OCI-LY3 (cell line): ENCODE measurements at regions not wholly inside any gene's neighbourhood (a gene's known extent, or its start where the extent isn't known, plus 50 kb on each side); places are given as distances from the start of the nearest gene placed in this dataset.

Source experiments
- H2AFZ ChIP-seq: fragments of 200-600, 300-600 bp; shearing (Covaris generic); 2 replicates; pipeline ENCODE4 v1.6.0; 2014; ENCODE audit warnings: antibody characterized with exemption, low read depth, low read length
- H3K27ac ChIP-seq: fragments of 200-600, 300-600 bp; sonication (generic); 2 replicates; pipeline ENCODE4 v1.5.1; 2014; ENCODE audit warnings: mild to moderate bottlenecking, low read length, moderate library complexity, mixed read lengths
- H3K27me3 ChIP-seq: fragments of 200-600, 300-600 bp; sonication (generic); 2 replicates; pipeline ENCODE4 v1.6.1; 2014; ENCODE audit warnings: low read depth, low read length, mixed read lengths
- H3K36me3 ChIP-seq: fragments of 200-600, 300-600 bp; sonication (generic); replicated peaks from 2 replicates; pipeline ENCODE3; 2014; ENCODE audit warnings: low read depth, low read length, mixed read lengths
- H3K4me1 ChIP-seq: fragments of 300-600, 200-600 bp; sonication (generic); 2 replicates; pipeline ENCODE4 v1.6.1; 2014; ENCODE audit warnings: low read length, mixed read lengths
- H3K4me2 ChIP-seq: fragments of 200-600, 300-600 bp; sonication (generic); 2 replicates; pipeline ENCODE4 v1.6.1; 2014; ENCODE audit warnings: low read length, mixed read lengths
- H3K4me3 ChIP-seq: fragments of 300-600, 200-600 bp; sonication (generic); 2 replicates; pipeline ENCODE4 v1.5.1; 2014; ENCODE audit warnings: antibody characterized with exemption, mild to moderate bottlenecking, low read length, moderate library complexity
- H3K79me2 ChIP-seq: fragments of 300-600, 200-600 bp; shearing (Covaris generic); 2 replicates; pipeline ENCODE4 v1.6.1; 2014; ENCODE audit warnings: mild to moderate bottlenecking, low read length, mixed read lengths
- H3K9ac ChIP-seq: fragments of 300-600, 200-600 bp; shearing (Covaris generic); 2 replicates; pipeline ENCODE4 v1.6.0; 2014; ENCODE audit warnings: mild to moderate bottlenecking, low read length, moderate library complexity
- H3K9me3 ChIP-seq: fragments of 200-600, 300-600 bp; shearing (Covaris generic); 2 replicates; pipeline ENCODE4 v1.6.1; 2014; ENCODE audit warnings: low read length, mixed read lengths; ENCODE audit not compliant: insufficient read depth
- H4K20me1 ChIP-seq: fragments of 200-600, 300-600 bp; sonication (generic); 2 replicates; pipeline ENCODE4 v1.6.1; 2016; ENCODE audit warnings: low read length, mixed read lengths; ENCODE audit not compliant: insufficient read depth
- EZH2phosphoT487 ChIP-seq: fragments of 200-600 bp; shearing (Covaris generic); IDR thresholded peaks from 2 replicates; pipeline ENCODE4 v1.6.1; 2018; ENCODE audit warnings: antibody characterized with exemption, mixed run types, low read depth
- TF ChIP-seq, protein P1 (sequence below): fragments of 200-600, 300-600 bp; sonication (generic); IDR thresholded peaks from 2 replicates; pipeline ENCODE4 v1.5.1; 2014; ENCODE audit warnings: antibody characterized with exemption, low read length, low read depth

DNA sequence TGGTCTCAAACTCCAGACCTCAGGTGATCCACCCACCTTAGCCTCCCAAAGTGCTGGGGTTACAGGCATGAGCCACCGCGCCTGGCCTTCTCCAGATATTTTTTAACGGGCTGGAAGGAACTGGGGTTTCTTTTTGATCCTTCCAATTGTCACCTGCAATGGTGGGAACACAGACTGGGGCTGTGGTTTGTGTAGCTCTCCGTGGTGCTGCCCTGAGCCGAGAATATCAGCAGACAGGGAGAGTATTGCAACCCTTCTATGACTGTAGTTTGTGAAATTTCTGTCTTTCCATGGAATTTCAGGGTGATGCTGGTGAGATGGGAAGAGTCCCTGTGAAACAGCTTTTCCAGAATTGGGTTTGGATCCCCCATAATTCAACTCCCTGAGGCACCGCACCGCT is 263.5 kb downstream of the ENGASE start:
- H3K4me1 ChIP-seq: peaks cover 50% of the 10 kb centered on the region
- no peak overlapping the region for H3K4me2 ChIP-seq
- no peaks in the 10 kb centered on the region for H3K9me3 ChIP-seq
- H3K36me3 ChIP-seq: no peaks in the 10 kb centered on the region
- no peak for TF ChIP-seq EZH2phosphoT487
- TF ChIP-seq, protein P1, sequence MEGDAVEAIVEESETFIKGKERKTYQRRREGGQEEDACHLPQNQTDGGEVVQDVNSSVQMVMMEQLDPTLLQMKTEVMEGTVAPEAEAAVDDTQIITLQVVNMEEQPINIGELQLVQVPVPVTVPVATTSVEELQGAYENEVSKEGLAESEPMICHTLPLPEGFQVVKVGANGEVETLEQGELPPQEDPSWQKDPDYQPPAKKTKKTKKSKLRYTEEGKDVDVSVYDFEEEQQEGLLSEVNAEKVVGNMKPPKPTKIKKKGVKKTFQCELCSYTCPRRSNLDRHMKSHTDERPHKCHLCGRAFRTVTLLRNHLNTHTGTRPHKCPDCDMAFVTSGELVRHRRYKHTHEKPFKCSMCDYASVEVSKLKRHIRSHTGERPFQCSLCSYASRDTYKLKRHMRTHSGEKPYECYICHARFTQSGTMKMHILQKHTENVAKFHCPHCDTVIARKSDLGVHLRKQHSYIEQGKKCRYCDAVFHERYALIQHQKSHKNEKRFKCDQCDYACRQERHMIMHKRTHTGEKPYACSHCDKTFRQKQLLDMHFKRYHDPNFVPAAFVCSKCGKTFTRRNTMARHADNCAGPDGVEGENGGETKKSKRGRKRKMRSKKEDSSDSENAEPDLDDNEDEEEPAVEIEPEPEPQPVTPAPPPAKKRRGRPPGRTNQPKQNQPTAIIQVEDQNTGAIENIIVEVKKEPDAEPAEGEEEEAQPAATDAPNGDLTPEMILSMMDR: no peak
- no peaks in the 10 kb centered on the region for H3K79me2 ChIP-seq
- no peak overlapping the region for H3K9ac ChIP-seq
- H3K27me3 ChIP-seq: peaks cover 10% of the 10 kb centered on the region
- H3K4me3 ChIP-seq: no peak overlapping the region
- no peak overlapping the region for H2AFZ ChIP-seq
- H4K20me1 ChIP-seq: no peaks in the 10 kb centered on the region
- no peak overlapping the region for H3K27ac ChIP-seq

DNA sequence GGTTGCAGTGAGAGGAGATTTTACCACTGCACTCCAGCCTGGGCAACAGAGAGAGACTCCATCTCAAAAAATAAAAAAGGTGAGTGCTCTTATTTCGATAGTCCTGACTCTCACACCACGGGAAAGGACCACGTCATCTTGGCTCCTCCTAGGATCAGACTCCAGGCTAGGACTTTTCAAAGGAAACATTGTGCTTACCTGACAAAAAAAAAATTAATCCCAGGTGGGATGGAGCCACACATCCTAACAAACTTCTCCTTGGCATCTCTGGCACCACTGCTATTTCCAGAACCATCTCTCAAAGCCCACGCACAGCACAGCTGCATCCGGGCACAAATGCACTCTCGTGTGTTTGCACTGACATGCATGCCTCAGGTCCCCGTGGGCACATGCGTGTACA is 262.4 kb downstream of the ENGASE start:
- TF ChIP-seq EZH2phosphoT487: no peak
- TF ChIP-seq, protein P1: no peak
- no peaks in the 10 kb centered on the region for H3K79me2 ChIP-seq
- H3K36me3 ChIP-seq: no peaks in the 10 kb centered on the region
- H3K9me3 ChIP-seq: no peaks in the 10 kb centered on the region
- H3K4me3 ChIP-seq: no peak overlapping the region
- no peaks in the 10 kb centered on the region for H4K20me1 ChIP-seq
- H3K4me1 ChIP-seq: peaks cover 42% of the 10 kb centered on the region
- peaks cover 21% of the 10 kb centered on the region for H3K27me3 ChIP-seq
- no peak overlapping the region for H3K4me2 ChIP-seq
- no peak overlapping the region for H3K9ac ChIP-seq
- H2AFZ ChIP-seq: no peak overlapping the region
- no peak overlapping the region for H3K27ac ChIP-seq

DNA sequence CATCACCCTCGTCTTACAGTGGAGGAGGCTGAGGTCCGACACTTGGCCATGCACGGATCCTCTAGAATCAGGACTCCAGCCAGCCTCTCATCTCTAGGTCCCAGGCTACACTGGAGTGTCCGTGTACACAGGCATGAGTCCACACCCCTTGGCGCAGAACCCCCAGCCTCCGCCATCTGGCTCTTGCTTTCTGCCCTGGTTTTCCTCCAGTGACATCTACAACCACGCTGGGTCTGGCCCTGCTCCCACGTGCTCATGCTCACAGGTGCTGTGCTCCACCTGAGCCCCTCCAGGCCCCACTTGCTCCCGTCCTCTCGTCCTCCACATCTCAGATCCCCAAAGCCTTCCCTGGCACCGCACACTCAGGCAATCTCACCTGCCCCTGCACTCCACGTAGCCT is 260.8 kb downstream of the ENGASE start:
- H3K27me3 ChIP-seq: peaks cover 37% of the 10 kb centered on the region
- no peaks in the 10 kb centered on the region for H3K9me3 ChIP-seq
- no peak overlapping the region for H3K27ac ChIP-seq
- H3K36me3 ChIP-seq: no peaks in the 10 kb centered on the region
- H3K4me2 ChIP-seq: no peak overlapping the region
- no peak overlapping the region for H3K4me3 ChIP-seq
- no peak for TF ChIP-seq EZH2phosphoT487
- TF ChIP-seq, protein P1: no peak
- no peaks in the 10 kb centered on the region for H4K20me1 ChIP-seq
- no peaks in the 10 kb centered on the region for H3K79me2 ChIP-seq
- H2AFZ ChIP-seq: no peak overlapping the region
- no peak overlapping the region for H3K9ac ChIP-seq
- peaks cover 28% of the 10 kb centered on the region for H3K4me1 ChIP-seq

DNA sequence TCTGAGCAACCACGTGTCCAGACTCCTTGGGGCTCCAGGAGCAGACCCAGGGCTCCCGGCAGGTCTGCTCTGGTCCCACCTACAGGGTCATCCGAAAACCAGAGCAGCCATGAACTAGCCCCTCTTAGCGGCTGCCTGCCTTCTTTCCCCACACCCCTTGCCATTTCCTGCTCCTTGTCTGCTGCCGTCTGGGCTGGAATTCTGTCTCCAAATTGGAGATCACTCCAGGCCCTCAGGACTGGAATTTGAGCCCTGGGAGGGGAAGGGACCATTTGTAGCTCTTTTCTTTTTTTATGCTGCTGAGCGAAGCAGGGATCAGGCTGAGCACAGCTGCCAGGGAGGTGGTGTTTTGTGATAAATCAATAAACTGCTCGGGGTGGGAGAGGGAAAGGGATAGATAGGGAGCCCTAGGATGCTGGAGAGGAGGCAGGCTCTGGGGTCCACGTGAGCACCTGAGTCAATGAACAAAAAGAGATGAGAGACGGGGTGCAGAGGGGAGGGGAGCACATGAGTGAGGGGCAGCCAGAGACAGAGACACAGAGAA is 257.5 kb downstream of the ENGASE start:
- Histone ChIP-seq H3K79me2 (no peaks in the 10 kb centered on the region), H3K9ac (no peak overlapping the region), H3K27me3 (peaks cover 58% of the 10 kb centered on the region), H3K4me1 (no peaks in the 10 kb centered on the region), H3K27ac (no peak overlapping the region), H3K36me3 (no peaks in the 10 kb centered on the region), H4K20me1 (no peaks in the 10 kb centered on the region), H3K9me3 (no peaks in the 10 kb centered on the region), H3K4me3 (no peak overlapping the region), H3K4me2 (no peak overlapping the region), H2AFZ (no peak overlapping the region)
- TF ChIP-seq EZH2phosphoT487: no peak
- TF ChIP-seq, protein P1: no peak
